Activated CD8-positive, alpha-beta T cell treated with anti-CD3 and anti-CD28 coated beads for 36 hours (primary cell): ENCODE measurements at regions not wholly inside any gene's neighbourhood (a gene's known extent, or its start where the extent isn't known, plus 50 kb on each side); places are given as distances from the start of the nearest gene placed in this dataset.

Experiments used
- ATAC-seq: fragments of 200-7000 bp; cut with Tn5 transposase; one replicate; pipeline ENCODE4 v1.10.0; 2021; ENCODE audit warnings: mild to moderate bottlenecking, moderate library complexity
- CTCF ChIA-PET: fragments of 350-600 bp; sonication (Branson Sonifier 250); formaldehyde crosslinking; loops from one replicate; lab custom pipeline; 2021; ENCODE audit warnings: antibody characterized with exemption; lab: Charles Lee
- POLR2A ChIA-PET: fragments of 350-600 bp; sonication (Branson Sonifier 250); formaldehyde crosslinking; loops from one replicate; lab custom pipeline; 2021; ENCODE audit warnings: antibody characterized with exemption; lab: Charles Lee
- DNase-seq: peaks from one replicate; pipeline ENCODE4 v3.0.0-alpha.2; 2020
- H3K27ac Mint-ChIP-seq: one replicate; pipeline ENCODE4 v1.8.0; 2021; ENCODE audit warnings: mild to moderate bottlenecking, mixed read lengths
- H3K27me3 Mint-ChIP-seq: one replicate; pipeline ENCODE4 v1.8.0; 2021; ENCODE audit warnings: mixed read lengths
- H3K36me3 Mint-ChIP-seq: one replicate; pipeline ENCODE4 v1.8.0; 2021; ENCODE audit warnings: low read depth, mixed read lengths
- H3K4me1 Mint-ChIP-seq: one replicate; pipeline ENCODE4 v1.8.0; 2021; ENCODE audit warnings: low read depth, mixed read lengths
- H3K4me3 Mint-ChIP-seq: one replicate; pipeline ENCODE4 v1.8.0; 2021; ENCODE audit warnings: mild to moderate bottlenecking, moderate library complexity, mixed read lengths
- H3K9me3 Mint-ChIP-seq: one replicate; pipeline ENCODE4 v1.8.0; 2021; ENCODE audit warnings: mixed read lengths
- intact Hi-C: fragments of 100-400 bp; cut with micrococcal nuclease; formaldehyde crosslinking; loops from one replicate; pipeline ENCODE4 v1.10.0; 2022
- TF ChIP-seq, protein P1 (sequence below): fragments of 200-600 bp; IDR thresholded peaks from one replicate; pipeline ENCODE4 v1.8.0; 2022; ENCODE audit warnings: antibody characterized with exemption, mild to moderate bottlenecking

DNA sequence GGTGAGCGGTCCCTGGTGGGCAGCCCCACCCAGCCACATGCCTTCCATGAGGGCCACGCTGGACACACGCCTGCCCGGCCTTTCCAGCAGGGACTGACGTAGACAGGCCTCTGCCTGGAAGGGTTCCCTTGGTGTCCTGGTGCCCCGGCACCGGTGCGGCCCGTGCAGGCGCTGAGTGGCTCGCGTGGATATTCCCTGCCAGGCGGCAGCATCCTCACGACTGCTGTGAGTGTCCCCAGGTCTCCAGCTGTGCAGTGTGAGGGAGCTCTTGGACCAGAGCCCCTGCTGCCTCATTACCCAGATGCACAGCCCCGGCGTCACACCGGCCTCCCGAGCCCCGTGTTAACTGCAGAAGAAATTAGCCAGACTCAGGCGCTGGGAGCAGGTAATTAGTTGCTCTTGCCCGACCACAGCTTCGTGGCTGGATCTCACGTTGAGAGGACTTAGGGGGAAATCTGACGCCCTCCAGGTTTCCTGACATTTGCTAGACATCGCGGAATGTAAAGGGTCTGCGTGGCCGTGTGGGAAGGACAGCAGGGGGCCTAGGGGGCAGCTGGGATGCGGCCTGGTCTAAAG is 1196.3 kb downstream of the BRD1 start:
- Mint-ChIP-seq H3K4me1 (peaks cover 17% of the 10 kb centered on the region), H3K36me3 (no peaks in the 10 kb centered on the region), H3K27ac (no peak overlapping the region), H3K9me3 (no peaks in the 10 kb centered on the region), H3K27me3 (peaks cover under 1% of the 10 kb centered on the region), H3K4me3 (no peak overlapping the region)
- ATAC-seq, result no peak
- CTCF ChIA-PET, result no interaction called here
- TF ChIP-seq, protein P1, sequence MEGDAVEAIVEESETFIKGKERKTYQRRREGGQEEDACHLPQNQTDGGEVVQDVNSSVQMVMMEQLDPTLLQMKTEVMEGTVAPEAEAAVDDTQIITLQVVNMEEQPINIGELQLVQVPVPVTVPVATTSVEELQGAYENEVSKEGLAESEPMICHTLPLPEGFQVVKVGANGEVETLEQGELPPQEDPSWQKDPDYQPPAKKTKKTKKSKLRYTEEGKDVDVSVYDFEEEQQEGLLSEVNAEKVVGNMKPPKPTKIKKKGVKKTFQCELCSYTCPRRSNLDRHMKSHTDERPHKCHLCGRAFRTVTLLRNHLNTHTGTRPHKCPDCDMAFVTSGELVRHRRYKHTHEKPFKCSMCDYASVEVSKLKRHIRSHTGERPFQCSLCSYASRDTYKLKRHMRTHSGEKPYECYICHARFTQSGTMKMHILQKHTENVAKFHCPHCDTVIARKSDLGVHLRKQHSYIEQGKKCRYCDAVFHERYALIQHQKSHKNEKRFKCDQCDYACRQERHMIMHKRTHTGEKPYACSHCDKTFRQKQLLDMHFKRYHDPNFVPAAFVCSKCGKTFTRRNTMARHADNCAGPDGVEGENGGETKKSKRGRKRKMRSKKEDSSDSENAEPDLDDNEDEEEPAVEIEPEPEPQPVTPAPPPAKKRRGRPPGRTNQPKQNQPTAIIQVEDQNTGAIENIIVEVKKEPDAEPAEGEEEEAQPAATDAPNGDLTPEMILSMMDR, result no peak
- intact Hi-C loops, result no loop called here
- POLR2A ChIA-PET, result no interaction called here
- DNase-seq, result no peak

DNA sequence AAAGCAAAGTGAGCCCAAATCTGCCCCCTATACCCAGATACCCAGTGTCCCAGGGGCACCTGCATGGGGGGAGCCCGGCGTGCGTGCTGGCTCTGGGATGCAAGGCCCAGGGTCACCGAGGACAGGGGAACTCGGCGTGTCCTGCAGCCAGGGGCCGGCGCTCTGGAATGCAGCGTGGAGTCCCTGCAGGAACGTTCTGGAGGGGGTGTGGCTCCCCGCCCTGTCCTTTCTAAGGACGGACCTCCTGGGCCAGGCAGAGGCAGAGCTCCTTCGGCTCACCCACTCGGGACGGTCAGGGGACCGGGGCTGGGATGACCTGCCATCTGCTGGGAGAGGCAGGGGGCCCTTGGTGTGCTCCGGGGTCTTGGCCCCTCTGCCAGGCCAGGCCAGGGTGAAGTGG is 1196.8 kb downstream of the BRD1 start:
- Mint-ChIP-seq H3K4me1 (peaks cover 12% of the 10 kb centered on the region), H3K4me3 (no peak overlapping the region), H3K27me3 (peaks cover 2% of the 10 kb centered on the region), H3K27ac (no peak overlapping the region), H3K9me3 (no peaks in the 10 kb centered on the region), H3K36me3 (no peaks in the 10 kb centered on the region)
- CTCF ChIA-PET, result no interaction called here
- ATAC-seq, result no peak
- intact Hi-C loops, result no loop called here
- POLR2A ChIA-PET, result no interaction called here
- TF ChIP-seq, protein P1, result no peak
- no peak for DNase-seq

DNA sequence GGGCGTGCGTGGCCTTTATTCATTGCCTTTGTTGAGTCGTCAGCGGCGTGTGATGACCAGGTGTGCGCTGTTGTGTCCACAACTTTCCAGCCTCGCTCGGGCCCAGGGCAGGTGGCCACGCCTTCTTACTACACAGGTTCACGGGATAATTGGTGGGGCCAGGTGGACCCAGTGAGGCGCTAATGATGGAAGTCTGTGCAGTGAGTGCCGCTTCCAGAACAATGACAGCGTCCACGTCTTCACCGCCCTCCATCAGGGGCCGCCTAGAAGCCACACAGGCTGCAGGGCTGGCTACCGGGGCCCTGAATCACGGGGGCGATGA is 1197.3 kb downstream of the BRD1 start:
- Mint-ChIP-seq H3K9me3 (no peaks in the 10 kb centered on the region), H3K4me1 (peaks cover 7% of the 10 kb centered on the region), H3K36me3 (no peaks in the 10 kb centered on the region), H3K4me3 (no peak overlapping the region), H3K27ac (no peak overlapping the region), H3K27me3 (peaks cover 2% of the 10 kb centered on the region)
- DNase-seq, result no peak
- TF ChIP-seq, protein P1, result no peak
- POLR2A ChIA-PET, result no interaction called here
- ATAC-seq, result no peak
- intact Hi-C loops, result no loop called here
- CTCF ChIA-PET, result no interaction called here

DNA sequence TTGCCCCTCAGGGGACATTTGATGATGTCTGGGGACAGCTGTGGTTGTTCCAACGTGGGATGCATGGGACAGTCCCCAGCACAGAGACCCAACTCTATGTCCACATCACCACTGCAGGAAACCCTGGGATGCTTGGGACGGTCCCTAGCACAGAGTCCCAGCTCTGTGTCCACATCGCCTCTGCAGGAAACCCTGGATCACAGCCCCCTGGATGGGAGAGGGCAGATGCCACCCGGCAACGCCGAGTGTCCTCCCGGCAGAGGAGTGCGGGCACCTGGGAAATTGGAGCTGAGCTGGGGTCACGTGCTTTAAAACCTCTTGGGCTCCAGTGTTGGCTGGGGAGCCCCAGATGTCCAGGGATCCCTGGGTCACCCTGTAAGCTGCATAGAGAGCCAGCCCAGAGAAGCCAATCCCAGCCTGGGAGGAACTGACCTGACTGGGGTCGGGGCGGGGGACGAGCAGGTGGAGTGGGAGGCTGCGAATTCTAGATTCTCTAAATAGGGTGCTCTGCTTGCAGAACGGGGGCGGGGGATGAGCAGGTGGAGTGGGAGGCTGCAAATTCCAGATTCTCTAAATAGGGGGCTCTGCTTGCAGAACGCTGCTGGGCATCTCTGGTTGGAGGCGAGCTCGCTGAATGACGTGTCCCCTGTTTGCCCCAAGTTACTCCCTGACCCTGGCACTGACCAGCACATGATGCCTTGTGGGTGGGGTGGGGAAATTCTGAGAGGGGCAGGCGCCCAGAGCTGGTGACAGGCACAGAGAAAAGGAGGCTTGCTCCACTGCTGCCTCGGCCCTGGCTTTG is 1197.8 kb downstream of the BRD1 start:
- Mint-ChIP-seq H3K4me3 (no peak overlapping the region), H3K9me3 (no peaks in the 10 kb centered on the region), H3K4me1 (peaks cover 7% of the 10 kb centered on the region), H3K36me3 (no peaks in the 10 kb centered on the region), H3K27ac (no peak overlapping the region), H3K27me3 (peaks cover 2% of the 10 kb centered on the region)
- DNase-seq (no peak), ATAC-seq (no peak)
- TF ChIP-seq, protein P1, result no peak
- ChIA-PET POLR2A (no interaction called here), CTCF (no interaction called here)
- intact Hi-C loops, result no loop called here

DNA sequence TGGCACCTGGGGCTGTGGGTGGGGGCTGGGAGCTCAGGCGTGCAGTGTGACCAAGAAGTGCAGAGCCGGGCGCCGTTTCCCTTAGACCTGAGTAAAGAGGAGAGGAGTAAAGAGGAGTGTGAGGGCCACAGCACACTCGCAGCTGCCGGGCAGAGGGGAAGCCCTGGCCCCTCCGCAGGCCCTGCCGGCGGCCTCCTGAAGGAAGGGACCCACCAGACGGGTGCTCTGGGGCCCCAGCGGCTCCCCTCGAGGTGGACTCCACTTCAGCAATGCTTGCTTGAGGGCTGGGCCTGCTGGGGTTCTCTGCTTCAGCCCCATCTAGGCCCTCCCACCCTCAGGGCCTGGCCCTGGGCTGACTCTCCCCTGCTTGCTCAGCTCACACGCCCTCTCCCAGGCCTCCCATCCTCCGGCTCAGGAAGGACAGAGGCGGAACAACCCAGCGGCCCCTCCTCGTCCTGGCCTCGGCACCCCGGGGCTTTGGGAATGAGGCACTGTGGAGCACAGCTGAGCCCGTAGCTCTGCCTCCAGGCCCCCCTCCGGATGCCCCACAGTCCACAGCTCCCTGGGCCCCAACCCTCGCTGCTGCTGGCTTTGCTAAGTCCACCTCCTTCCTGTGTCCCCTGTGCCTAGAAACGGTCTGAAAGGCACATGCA is 1198.7 kb downstream of the BRD1 start:
- Mint-ChIP-seq H3K27me3 (peaks cover 2% of the 10 kb centered on the region), H3K4me3 (no peak overlapping the region), H3K27ac (no peak overlapping the region), H3K9me3 (no peaks in the 10 kb centered on the region), H3K4me1 (peaks cover 7% of the 10 kb centered on the region), H3K36me3 (no peaks in the 10 kb centered on the region)
- DNase-seq (no peak), ATAC-seq (no peak)
- CTCF ChIA-PET, result no interaction called here
- TF ChIP-seq, protein P1, result no peak
- intact Hi-C loops, result no loop called here
- POLR2A ChIA-PET, result no interaction called here
